B cell (primary cell): ENCODE measurements at regions not wholly inside any gene's neighbourhood (a gene's known extent, or its start where the extent isn't known, plus 50 kb on each side); places are given as distances from the start of the nearest gene placed in this dataset.

Source experiments
- EZH2 ChIP-seq: IDR thresholded peaks from 2 replicates; pipeline ENCODE4 v1.6.1; 2012; ENCODE audit warnings: borderline replicate concordance, low read depth, mild to moderate bottlenecking, moderate library complexity, low read length; ENCODE audit not compliant: insufficient read depth, poor library complexity, severe bottlenecking
- TF ChIP-seq, protein P1 (sequence below): fragments of 200-600 bp; IDR thresholded peaks from one replicate; pipeline ENCODE4 v1.8.0; 2022; ENCODE audit warnings: antibody characterized with exemption, mild to moderate bottlenecking

DNA sequence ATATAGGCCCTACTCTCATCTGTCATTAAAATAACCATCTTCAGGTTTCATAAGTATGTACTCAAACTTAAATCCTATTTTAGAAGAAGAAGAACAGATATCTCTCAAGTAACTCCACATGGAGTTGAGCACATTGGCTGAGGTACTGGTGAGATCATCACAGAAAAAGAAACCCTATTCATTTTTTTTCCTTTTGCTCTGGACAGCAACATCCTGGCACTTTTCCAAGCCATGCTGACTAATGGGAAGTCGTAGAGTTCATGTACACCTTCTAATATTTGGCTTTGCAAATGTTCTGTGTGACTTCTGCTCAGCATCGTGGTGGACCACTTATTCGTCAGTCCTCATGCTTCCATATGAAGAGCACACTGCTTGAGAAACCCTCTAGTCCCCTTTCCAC is 336.0 kb upstream of the KCNH8 start:
- TF ChIP-seq, protein P1, sequence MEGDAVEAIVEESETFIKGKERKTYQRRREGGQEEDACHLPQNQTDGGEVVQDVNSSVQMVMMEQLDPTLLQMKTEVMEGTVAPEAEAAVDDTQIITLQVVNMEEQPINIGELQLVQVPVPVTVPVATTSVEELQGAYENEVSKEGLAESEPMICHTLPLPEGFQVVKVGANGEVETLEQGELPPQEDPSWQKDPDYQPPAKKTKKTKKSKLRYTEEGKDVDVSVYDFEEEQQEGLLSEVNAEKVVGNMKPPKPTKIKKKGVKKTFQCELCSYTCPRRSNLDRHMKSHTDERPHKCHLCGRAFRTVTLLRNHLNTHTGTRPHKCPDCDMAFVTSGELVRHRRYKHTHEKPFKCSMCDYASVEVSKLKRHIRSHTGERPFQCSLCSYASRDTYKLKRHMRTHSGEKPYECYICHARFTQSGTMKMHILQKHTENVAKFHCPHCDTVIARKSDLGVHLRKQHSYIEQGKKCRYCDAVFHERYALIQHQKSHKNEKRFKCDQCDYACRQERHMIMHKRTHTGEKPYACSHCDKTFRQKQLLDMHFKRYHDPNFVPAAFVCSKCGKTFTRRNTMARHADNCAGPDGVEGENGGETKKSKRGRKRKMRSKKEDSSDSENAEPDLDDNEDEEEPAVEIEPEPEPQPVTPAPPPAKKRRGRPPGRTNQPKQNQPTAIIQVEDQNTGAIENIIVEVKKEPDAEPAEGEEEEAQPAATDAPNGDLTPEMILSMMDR: no peak
- TF ChIP-seq EZH2: no peak
